ENCODE measurements at regions not wholly inside any gene's neighbourhood (a gene's known extent, or its start where the extent isn't known, plus 50 kb on each side); places are given as distances from the start of the nearest gene placed in this dataset.

DNA sequence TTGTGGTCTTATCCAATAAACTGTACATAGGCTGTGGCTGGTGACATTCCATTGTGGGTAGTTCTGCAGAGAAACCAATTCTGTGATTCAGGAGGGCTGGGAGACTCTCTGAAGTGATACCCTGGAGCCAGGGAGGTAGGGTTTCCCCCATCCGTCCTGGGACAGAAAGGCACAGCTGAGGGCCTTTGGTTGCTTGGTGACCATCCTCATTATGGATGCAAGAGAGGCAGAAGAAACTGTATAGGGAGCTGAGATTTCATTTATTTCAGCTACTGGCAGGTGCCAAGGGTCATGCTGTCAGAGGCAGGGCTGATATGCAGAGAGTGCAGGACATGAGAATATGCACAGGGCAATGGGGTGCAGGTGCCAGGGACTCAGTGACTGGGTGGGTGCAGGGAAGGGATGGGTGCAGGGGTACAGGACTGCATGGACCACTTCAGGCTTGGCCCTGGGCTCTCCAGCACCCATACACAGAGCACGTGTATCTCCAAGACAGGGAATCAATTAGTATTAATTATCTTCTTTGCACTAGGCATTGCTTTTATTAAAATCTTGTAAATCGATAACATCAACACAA, 236.5 kb downstream of the ICE1 start:
- TF ChIP-seq GATA1 (IDR thresholded peaks at IDR 0.05; ENCODE audit: low read depth, low read length) (no peak), POLR2A (IDR thresholded peaks at IDR 0.05; ENCODE audit: low read length) (no peak)
- DNase-seq, result no peak

- DNase-seq, result no peak
These were observed 235.7 kb downstream of the ICE1 start for GRCh38 chr5:5658226-5658625.

GRCh38 chr5:5652181-5652580, 229.7 kb downstream of the ICE1 start:
- no peak for TF ChIP-seq POLR2A (IDR thresholded peaks at IDR 0.05; ENCODE audit: low read length)
- TF ChIP-seq GATA1 (IDR thresholded peaks at IDR 0.05; ENCODE audit: low read depth, low read length), result no peak

More at GRCh38 chr5:5658226-5658625, 235.7 kb downstream of the ICE1 start:
- TF ChIP-seq GATA1 (IDR thresholded peaks at IDR 0.05; ENCODE audit: low read depth, low read length) (no peak), POLR2A (IDR thresholded peaks at IDR 0.05; ENCODE audit: low read length) (no peak)

GRCh38 chr5:5650949-5651348, 228.5 kb downstream of the ICE1 start:
- no peak for DNase-seq
- TF ChIP-seq POLR2A (IDR thresholded peaks at IDR 0.05; ENCODE audit: low read length) (no peak), GATA1 (IDR thresholded peaks at IDR 0.05; ENCODE audit: low read depth, low read length) (no peak)

More at GRCh38 chr5:5652181-5652580, 229.7 kb downstream of the ICE1 start:
- no peak for DNase-seq

DNA sequence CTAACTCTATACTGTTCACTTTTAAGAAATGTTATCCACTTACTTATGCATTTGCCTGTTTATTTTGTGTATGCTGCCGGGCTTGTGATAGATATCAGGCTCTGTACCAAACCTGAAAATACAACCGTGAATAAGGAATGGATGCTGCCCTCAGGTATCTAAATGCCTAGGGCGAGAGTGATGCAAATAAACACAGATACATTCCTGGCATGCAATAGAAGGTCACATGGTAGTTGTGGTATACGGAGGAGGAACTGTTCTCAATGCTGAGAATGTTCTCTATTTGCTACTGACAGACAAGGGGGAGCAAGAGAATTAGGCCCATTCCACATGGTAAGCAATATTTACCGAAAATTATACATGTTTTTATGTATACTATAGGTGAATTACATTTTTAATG, 227.8 kb downstream of the ICE1 start:
- DNase-seq, result no peak
- TF ChIP-seq GATA1 (IDR thresholded peaks at IDR 0.05; ENCODE audit: low read depth, low read length) (no peak), POLR2A (IDR thresholded peaks at IDR 0.05; ENCODE audit: low read length) (no peak)

- no peak for TF ChIP-seq GATA1 (IDR thresholded peaks at IDR 0.05; ENCODE audit: low read depth, low read length)
- no peak for TF ChIP-seq POLR2A (IDR thresholded peaks at IDR 0.05; ENCODE audit: low read length)
- no peak for DNase-seq
These were observed 227.2 kb downstream of the ICE1 start for GRCh38 chr5:5649641-5650040.

DNA sequence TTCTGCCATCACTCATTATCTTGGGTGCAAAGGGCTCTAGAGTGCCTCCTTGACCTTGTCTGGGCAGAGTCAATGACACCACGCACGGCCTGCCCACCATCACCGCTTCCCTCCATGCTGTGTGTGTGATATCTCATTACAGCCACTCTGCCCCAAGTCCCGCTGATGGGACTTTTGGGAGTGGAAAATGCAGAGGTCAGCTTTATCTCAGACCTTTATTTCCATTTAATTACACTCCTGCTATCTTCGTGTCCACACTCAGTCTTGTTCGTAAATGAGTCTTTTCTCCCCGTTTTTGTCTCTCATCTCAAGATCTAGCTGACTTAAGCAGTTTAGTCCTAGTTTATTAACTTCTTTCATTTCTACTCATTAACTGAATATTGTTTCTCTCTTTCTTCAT, 226.2 kb downstream of the ICE1 start:
- TF ChIP-seq POLR2A (IDR thresholded peaks at IDR 0.05; ENCODE audit: low read length) (no peak), GATA1 (IDR thresholded peaks at IDR 0.05; ENCODE audit: low read depth, low read length) (no peak)
- DNase-seq, result no peak

DNA sequence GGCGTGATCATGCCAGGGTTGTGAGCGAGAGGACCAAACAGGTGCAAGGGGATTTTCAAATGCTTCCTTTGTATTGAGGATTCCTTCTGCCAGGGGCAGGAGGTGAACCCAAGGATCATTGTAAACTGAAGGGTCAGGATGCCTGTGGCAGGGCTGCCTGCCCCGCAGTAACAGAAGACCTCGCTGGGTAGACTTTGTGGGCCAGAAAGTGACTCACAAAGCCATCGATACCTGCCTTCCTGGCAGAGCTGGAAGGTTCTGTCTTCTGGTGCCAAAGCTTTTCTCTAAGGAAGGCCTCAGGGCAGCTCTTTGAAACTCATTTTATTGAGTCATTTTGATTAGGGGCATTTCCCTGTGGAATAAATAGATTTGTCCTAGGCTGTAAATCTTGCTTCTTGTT, 223.4 kb downstream of the ICE1 start:
- DNase-seq, result no peak
- TF ChIP-seq POLR2A (IDR thresholded peaks at IDR 0.05; ENCODE audit: low read length) (no peak), GATA1 (IDR thresholded peaks at IDR 0.05; ENCODE audit: low read depth, low read length) (no peak)

- no peak for DNase-seq
These were observed 222.7 kb downstream of the ICE1 start for GRCh38 chr5:5645198-5645597.

GRCh38 chr5:5644249-5644648, 221.8 kb downstream of the ICE1 start:
- DNase-seq, result no peak
- TF ChIP-seq POLR2A (IDR thresholded peaks at IDR 0.05; ENCODE audit: low read length) (no peak), GATA1 (IDR thresholded peaks at IDR 0.05; ENCODE audit: low read depth, low read length) (no peak)

More at GRCh38 chr5:5645198-5645597, 222.7 kb downstream of the ICE1 start:
- no peak for TF ChIP-seq POLR2A (IDR thresholded peaks at IDR 0.05; ENCODE audit: low read length)
- no peak for TF ChIP-seq GATA1 (IDR thresholded peaks at IDR 0.05; ENCODE audit: low read depth, low read length)

DNA sequence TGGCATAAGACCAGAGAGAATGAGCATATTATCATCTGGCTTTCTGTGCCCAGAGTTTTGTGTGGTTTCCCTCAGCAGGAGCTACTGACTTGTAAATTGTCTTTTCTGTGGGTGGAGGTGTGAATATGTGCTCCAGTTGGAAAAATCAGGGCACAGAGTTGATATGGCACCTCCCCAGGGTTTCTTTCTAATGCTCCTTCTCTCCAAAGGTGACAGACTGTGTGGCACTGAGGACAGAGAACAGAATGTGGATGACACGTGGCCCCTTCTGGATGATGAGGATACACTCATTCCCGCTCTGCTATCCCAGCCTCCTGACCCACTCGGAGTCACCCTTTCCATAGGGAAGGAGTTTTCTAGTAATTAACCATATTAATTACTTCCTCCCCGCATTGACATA, 221.0 kb downstream of the ICE1 start:
- TF ChIP-seq POLR2A (IDR thresholded peaks at IDR 0.05; ENCODE audit: low read length) (no peak), GATA1 (IDR thresholded peaks at IDR 0.05; ENCODE audit: low read depth, low read length) (no peak)
- no peak for DNase-seq

DNA sequence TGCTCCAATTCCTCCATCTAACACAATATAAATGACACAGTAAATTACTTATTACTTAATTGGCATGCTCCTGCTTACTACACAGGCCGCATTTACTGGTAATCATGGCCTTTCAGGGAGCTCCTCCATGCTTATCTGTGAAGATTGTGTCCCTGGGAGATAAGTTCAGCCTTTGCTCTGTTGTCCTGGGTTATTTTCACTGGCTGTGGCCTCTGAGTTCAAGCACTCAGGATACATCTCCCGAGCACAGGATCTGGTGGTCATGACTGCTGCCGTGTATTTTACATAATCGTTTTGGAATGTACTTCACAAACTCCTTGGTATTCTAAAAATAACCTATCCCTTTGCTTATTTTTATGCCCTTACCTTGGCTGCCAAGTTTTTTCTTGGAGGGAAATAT, 215.7 kb downstream of the ICE1 start:
- no peak for DNase-seq
- TF ChIP-seq POLR2A (IDR thresholded peaks at IDR 0.05; ENCODE audit: low read length), result no peak
- TF ChIP-seq GATA1 (IDR thresholded peaks at IDR 0.05; ENCODE audit: low read depth, low read length), result no peak

- TF ChIP-seq POLR2A (IDR thresholded peaks at IDR 0.05; ENCODE audit: low read length) (no peak), GATA1 (IDR thresholded peaks at IDR 0.05; ENCODE audit: low read depth, low read length) (no peak)
- no peak for DNase-seq
These were observed 214.7 kb downstream of the ICE1 start for GRCh38 chr5:5637173-5637572.

DNA sequence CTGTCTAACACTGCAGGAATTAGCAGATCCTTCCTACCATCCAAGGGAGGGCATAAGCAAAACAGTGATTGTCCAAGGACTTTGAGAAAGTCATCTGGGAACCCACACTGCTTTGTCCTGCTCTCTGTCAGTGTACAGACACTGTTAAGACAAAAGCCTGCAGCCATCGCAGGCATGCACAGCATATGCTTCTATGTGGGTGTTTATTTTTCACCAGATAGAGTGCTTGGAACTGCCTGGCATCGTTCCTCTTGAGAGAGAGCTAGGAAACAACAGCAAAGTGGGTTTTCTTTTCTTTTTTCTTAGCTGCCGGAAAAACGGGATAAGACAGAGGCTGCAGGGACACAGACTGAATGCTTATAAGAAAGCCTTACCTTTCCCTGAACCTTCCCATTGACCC, 212.3 kb downstream of the ICE1 start:
- no peak for DNase-seq
- TF ChIP-seq GATA1 (IDR thresholded peaks at IDR 0.05; ENCODE audit: low read depth, low read length) (no peak), POLR2A (IDR thresholded peaks at IDR 0.05; ENCODE audit: low read length) (no peak)

GRCh38 chr5:5633579-5633978, 211.1 kb downstream of the ICE1 start:
- DNase-seq, result no peak
- TF ChIP-seq GATA1 (IDR thresholded peaks at IDR 0.05; ENCODE audit: low read depth, low read length) (no peak), POLR2A (IDR thresholded peaks at IDR 0.05; ENCODE audit: low read length) (no peak)

- TF ChIP-seq POLR2A (IDR thresholded peaks at IDR 0.05; ENCODE audit: low read length) (no peak), GATA1 (IDR thresholded peaks at IDR 0.05; ENCODE audit: low read depth, low read length) (no peak)
These were observed 210.2 kb downstream of the ICE1 start for GRCh38 chr5:5632678-5633077.

More at GRCh38 chr5:5632678-5633077, 210.2 kb downstream of the ICE1 start:
- DNase-seq, result no peak

Data from erythroblast (primary cell).